B cell (primary cell): ENCODE measurements at regions not wholly inside any gene's neighbourhood (a gene's known extent, or its start where the extent isn't known, plus 50 kb on each side); places are given as distances from the start of the nearest gene placed in this dataset.

ENCODE experiments used
- ATAC-seq: fragments of 200-7000 bp; cut with Tn5 transposase; one replicate; pipeline ENCODE4 v1.10.0; 2021; ENCODE audit warnings: low read depth, mild to moderate bottlenecking, moderate number of reproducible peaks, moderate library complexity
- CTCF ChIA-PET: fragments of 350-600 bp; sonication (Branson Sonifier 250); formaldehyde crosslinking; loops from one replicate; lab custom pipeline; 2021; ENCODE audit warnings: antibody characterized with exemption, inconsistent platforms; lab: Charles Lee
- POLR2A ChIA-PET: fragments of 350-600 bp; sonication (Branson Sonifier 250); formaldehyde crosslinking; loops from one replicate; lab custom pipeline; 2021; ENCODE audit warnings: antibody characterized with exemption; lab: Charles Lee
- DNase-seq: peaks from one replicate; pipeline ENCODE4 v3.0.0; 2013
- H2AFZ ChIP-seq: 2 replicates; pipeline ENCODE4 v1.6.1; 2012; ENCODE audit warnings: mild to moderate bottlenecking, low read depth, low read length; ENCODE audit not compliant: insufficient read depth, poor library complexity, severe bottlenecking
- H3K27ac ChIP-seq, 2 donors: 1 replicate in 1 of 2; 2 replicates in 1 of 2; pipeline ENCODE4 v1.5.1; 2012 to 2013; ENCODE audit warnings: low read length in 2 of 2, mild to moderate bottlenecking in 2 of 2, moderate library complexity in 1 of 2
- H3K27me3 ChIP-seq, 4 experiments: fragments of 200-600 bp in 1 of 4; sonication (generic) in 1 of 4; replicated peaks in 1 of 4; 1 replicate in 2 of 4; 2 replicates in 2 of 4; pipeline versions ENCODE4 v1.6.1 to v1.7.0; 2013 to 2016; ENCODE audit warnings: low read length in 3 of 4, mild to moderate bottlenecking in 2 of 4, mixed read lengths in 1 of 4, moderate library complexity in 1 of 4; ENCODE audit not compliant: insufficient read depth in 4 of 4, control insufficient read depth in 3 of 4; ENCODE audit errors: control extremely low read depth in 1 of 4
- H3K36me3 ChIP-seq, 2 experiments: replicated peaks in 1 of 2; 1 replicate in 1 of 2; 2 replicates in 1 of 2; pipeline versions ENCODE4 v1.6.1 to v1.7.1; 2013; ENCODE audit warnings: low read length in 1 of 2; ENCODE audit not compliant: insufficient read depth in 2 of 2, control insufficient read depth in 1 of 2; ENCODE audit errors: control extremely low read depth in 1 of 2, extremely low read depth in 1 of 2
- H3K4me1 ChIP-seq, 2 donors: fragments of 200-600 bp in 1 of 2; sonication (generic) in 1 of 2; 1 replicate in 1 of 2; 2 replicates in 1 of 2; pipeline versions ENCODE4 v1.5.1 to v1.6.1; 2013 to 2017; ENCODE audit warnings: low read length in 2 of 2; ENCODE audit not compliant: control insufficient read depth in 2 of 2, insufficient read depth in 2 of 2
- H3K4me2 ChIP-seq: replicated peaks from 2 replicates; pipeline ENCODE3; 2012; ENCODE audit warnings: mild to moderate bottlenecking, low read depth, low read length; ENCODE audit not compliant: poor library complexity, severe bottlenecking
- H3K4me3 ChIP-seq, 5 experiments: fragments of 200-600 bp in 1 of 5; sonication (generic) in 1 of 5; 1 replicate in 3 of 5; 2 replicates in 2 of 5; pipeline versions ENCODE4 v1.5.1 to v1.7.0; 2011 to 2016; ENCODE audit warnings: low read length in 4 of 5, mild to moderate bottlenecking in 4 of 5, low read depth in 2 of 5, control low read depth in 1 of 5, moderate library complexity in 1 of 5; ENCODE audit not compliant: insufficient read depth in 1 of 5; ENCODE audit errors: control extremely low read depth in 1 of 5, extremely low read depth in 1 of 5
- H3K79me2 ChIP-seq: fragments of 200-600 bp; sonication (generic); one replicate; pipeline ENCODE4 v1.6.0; 2016; ENCODE audit warnings: low read length; ENCODE audit not compliant: control insufficient read depth, insufficient read depth
- H3K9ac ChIP-seq: fragments of 200-600 bp; sonication (generic); 2 replicates; pipeline ENCODE4 v1.6.1; 2017; ENCODE audit warnings: mild to moderate bottlenecking, low read length, moderate library complexity
- H3K9me3 ChIP-seq, 3 donors: one replicate each; pipeline versions ENCODE4 v1.6.1 to v1.7.1; 2013; ENCODE audit warnings: low read length in 2 of 3; ENCODE audit not compliant: control insufficient read depth in 2 of 3, insufficient read depth in 1 of 3; ENCODE audit errors: control extremely low read depth in 1 of 3
- H4K20me1 ChIP-seq: 2 replicates; pipeline ENCODE4 v1.6.0; 2012; ENCODE audit warnings: mild to moderate bottlenecking, low read length; ENCODE audit not compliant: insufficient read depth, control insufficient read depth, poor library complexity, severe bottlenecking
- H3K27ac Mint-ChIP-seq: one replicate; pipeline ENCODE4 v1.8.0; 2021; ENCODE audit warnings: mixed read lengths
- H3K27me3 Mint-ChIP-seq: one replicate; pipeline ENCODE4 v1.8.0; 2021; ENCODE audit warnings: mixed read lengths
- H3K4me1 Mint-ChIP-seq: one replicate; pipeline ENCODE4 v1.8.0; 2021; ENCODE audit warnings: mixed read lengths
- H3K4me3 Mint-ChIP-seq: one replicate; pipeline ENCODE4 v1.8.0; 2021; ENCODE audit warnings: mixed read lengths
- H3K9me3 Mint-ChIP-seq: one replicate; pipeline ENCODE4 v1.8.0; 2022; ENCODE audit warnings: mixed read lengths; ENCODE audit not compliant: insufficient read depth
- CTCF ChIP-seq: fragments of 200-600 bp; IDR thresholded peaks from one replicate; pipeline ENCODE4 v1.8.0; 2022; ENCODE audit warnings: antibody characterized with exemption, mild to moderate bottlenecking
- EZH2 ChIP-seq: IDR thresholded peaks from 2 replicates; pipeline ENCODE4 v1.6.1; 2012; ENCODE audit warnings: borderline replicate concordance, low read depth, mild to moderate bottlenecking, moderate library complexity, low read length; ENCODE audit not compliant: insufficient read depth, poor library complexity, severe bottlenecking
- WGBS: methylation state at CpG from one replicate; pipeline ENCODE4 v1.1.5; 2013; ENCODE audit warnings: missing lambda C conversion rate; ENCODE audit not compliant: insufficient coverage; 5-methylcytosine and 5-hydroxymethylcytosine counted together
- intact Hi-C: fragments of 100-400 bp; cut with micrococcal nuclease; formaldehyde crosslinking; loops from one replicate; pipeline ENCODE4 v1.10.0; 2022

- Histone ChIP-seq H3K9me3 (peaks cover 0 to 6% (median 0%) of the 10 kb centered on the region in 3 donors), H3K27me3 (no peaks in the 10 kb centered on the region), H3K4me1 (no peaks in the 10 kb centered on the region), H3K4me2 (no peak overlapping the region), H3K4me3 (no peak overlapping the region), H3K79me2 (no peaks in the 10 kb centered on the region), H4K20me1 (no peaks in the 10 kb centered on the region), H3K36me3 (no peaks in the 10 kb centered on the region), H2AFZ (no peak overlapping the region), H3K9ac (no peak overlapping the region), H3K27ac (no peak overlapping the region)
- intact Hi-C loops: no loop called here
- Mint-ChIP-seq H3K27me3 (no peaks in the 10 kb centered on the region), H3K27ac (no peak overlapping the region), H3K9me3 (no peaks in the 10 kb centered on the region), H3K4me1 (no peaks in the 10 kb centered on the region), H3K4me3 (no peak overlapping the region)
- ATAC-seq: no peak
- no peak for TF ChIP-seq CTCF
- TF ChIP-seq EZH2: no peak
- POLR2A ChIA-PET: no interaction called here
- CTCF ChIA-PET: no interaction called here
- WGBS: 50% methylated on average over 2 of the region's 4 CpGs
- no peak for DNase-seq
These were observed 725.2 kb upstream of the CELF2 start for GRCh38 chr10:10292501-10292900.

GRCh38 chr10:10293041-10293440 lies 724.6 kb upstream of the CELF2 start:
- no CpG with 5 or more reads among the region's 1 CpG for WGBS
- H4K20me1 ChIP-seq: no peaks in the 10 kb centered on the region

More at GRCh38 chr10:10293041-10293440, 724.6 kb upstream of the CELF2 start:
- no peak for TF ChIP-seq EZH2
- TF ChIP-seq CTCF: no peak
- H3K4me1 ChIP-seq: no peaks in the 10 kb centered on the region
- H3K27me3 Mint-ChIP-seq: no peaks in the 10 kb centered on the region
- no peaks in the 10 kb centered on the region for H3K4me1 Mint-ChIP-seq
- H3K27ac Mint-ChIP-seq: no peak overlapping the region
- H2AFZ ChIP-seq: no peak overlapping the region
- H3K9me3 Mint-ChIP-seq: no peaks in the 10 kb centered on the region
- no peaks in the 10 kb centered on the region for H3K36me3 ChIP-seq
- POLR2A ChIA-PET: no interaction called here
- H3K27me3 ChIP-seq: no peaks in the 10 kb centered on the region
- H3K79me2 ChIP-seq: no peaks in the 10 kb centered on the region
- DNase-seq (no peak), ATAC-seq (no peak)
- intact Hi-C loops: no loop called here
- H3K9ac ChIP-seq: no peak overlapping the region
- no peak overlapping the region for H3K27ac ChIP-seq
- H3K4me3 Mint-ChIP-seq: no peak overlapping the region
- no peak overlapping the region for H3K4me2 ChIP-seq
- H3K4me3 ChIP-seq: no peak overlapping the region
- peaks cover 0 to 6% (median 0%) of the 10 kb centered on the region in 3 donors for H3K9me3 ChIP-seq
- CTCF ChIA-PET: no interaction called here
